NCI-H2171 (cell line): ENCODE measurements at regions not wholly inside any gene's neighbourhood (a gene's known extent, or its start where the extent isn't known, plus 50 kb on each side); places are given as distances from the start of the nearest gene placed in this dataset.

ENCODE experiments used
- DNase-seq: peaks from one replicate; lab custom pipeline; 2025; lab: John Stamatoyannopoulos, UW

DNA sequence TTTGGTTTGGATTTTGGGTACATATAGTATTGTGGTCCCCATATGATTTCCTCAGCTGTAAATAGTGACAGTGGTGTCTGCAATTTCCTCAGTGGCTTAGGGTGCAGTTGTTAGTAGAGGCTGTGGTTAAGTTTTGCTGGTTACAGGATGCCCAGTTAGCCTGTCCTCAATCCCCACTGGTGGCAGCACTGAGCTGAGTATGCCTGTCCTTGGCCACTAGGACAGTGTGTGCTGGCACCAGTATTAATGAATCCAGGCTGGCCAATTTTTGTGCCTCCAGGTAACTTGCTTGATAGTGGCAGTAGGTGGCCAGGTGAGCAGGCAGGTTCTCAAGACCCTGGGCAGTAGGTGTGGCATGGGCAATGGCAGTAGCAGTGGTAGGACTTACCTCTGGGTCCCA lies 973.1 kb downstream of the TMEM182 start:
- no peak for DNase-seq

DNA sequence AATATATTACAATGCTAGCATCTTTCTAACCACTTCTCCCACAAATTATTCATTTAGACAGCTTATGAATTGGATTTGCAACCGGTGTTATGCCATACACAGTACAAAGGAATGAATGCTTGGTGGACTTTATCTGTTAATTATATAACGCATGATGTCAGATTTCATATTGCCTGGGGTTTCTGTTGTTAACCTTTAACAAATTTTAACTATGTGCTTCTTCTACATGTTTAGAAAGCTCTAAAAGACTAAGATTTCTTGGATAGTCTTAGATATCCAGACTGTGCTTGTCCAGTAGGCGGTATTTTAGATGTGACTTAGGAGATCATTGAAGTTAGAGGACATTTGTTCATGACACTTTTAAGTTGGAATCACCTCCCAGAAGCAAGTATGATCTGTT lies 976.3 kb downstream of the TMEM182 start:
- DNase-seq, result no peak

DNA sequence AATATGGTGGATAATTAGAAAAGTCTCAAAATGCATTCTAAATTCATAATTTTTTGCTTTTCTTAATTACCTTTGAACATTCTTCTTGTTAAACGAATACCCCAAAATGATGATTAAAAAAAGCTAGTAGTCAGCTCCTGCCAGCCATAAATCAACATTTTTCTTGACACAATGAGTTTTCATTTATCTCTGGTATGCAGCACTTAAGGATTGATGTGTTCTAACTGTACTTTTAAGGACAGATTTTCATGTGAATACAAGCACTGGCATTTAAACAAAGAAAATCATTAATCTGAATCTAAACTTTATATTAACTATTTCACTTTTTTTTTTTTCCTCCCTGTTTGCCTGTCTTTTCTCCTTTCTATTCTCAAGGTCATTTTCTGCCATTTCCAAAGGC lies 976.8 kb downstream of the TMEM182 start:
- no peak for DNase-seq

DNA sequence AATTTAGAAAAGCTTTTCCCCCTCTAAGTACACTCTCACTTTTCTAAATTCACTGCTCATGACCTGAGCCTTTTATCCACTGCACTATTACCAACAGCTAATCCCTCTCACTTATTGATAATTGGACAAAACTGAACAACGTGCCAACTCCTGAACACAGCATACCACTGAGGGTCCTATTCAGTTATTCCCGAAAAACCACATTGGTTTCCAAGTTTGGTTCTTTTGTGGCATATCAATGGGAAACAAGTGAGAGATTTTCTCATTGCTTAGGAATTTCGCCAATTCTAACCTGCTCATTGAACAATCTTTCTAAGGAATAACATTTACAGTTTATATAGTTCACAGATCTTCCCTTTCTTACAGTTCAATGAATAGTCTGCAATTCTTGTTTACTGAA lies 977.4 kb downstream of the TMEM182 start:
- DNase-seq, result no peak

DNA sequence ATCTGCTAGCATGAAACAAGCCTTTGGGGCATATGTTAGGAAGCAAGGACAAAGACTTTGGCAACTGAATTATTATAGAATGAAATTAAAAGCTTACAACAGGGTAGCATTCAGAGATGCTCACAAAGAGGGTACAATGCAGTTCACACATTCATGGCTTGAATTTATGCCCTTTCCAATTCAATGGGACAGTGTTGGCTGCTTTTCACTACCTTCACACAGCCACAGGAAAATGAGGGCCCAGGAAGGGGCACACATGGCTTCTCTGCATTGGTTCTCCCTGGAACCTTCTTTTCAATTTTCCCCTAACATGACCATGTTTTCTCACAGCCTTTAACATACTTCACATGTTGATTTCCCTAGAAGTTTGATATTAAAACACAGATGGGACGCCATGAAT lies 978.1 kb downstream of the TMEM182 start:
- no peak for DNase-seq

DNA sequence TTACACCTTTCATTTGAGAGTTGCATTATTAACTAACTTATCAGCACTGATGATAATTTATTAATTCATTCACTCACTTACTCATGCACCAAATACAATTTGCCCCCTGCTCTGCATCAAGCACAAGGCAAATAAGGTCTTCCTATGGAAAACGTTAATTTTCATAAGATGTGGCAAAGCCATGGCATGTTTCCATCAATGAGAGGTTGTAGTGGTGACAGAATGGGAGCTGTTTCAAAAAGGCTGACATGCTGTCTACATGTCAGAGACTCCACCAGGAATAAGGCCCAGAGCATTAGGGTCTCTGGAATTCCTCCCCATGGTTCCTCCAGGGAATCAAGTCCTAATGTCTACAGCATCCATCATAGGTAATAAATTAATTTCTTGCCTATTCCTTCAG lies 978.8 kb downstream of the TMEM182 start:
- no peak for DNase-seq

DNA sequence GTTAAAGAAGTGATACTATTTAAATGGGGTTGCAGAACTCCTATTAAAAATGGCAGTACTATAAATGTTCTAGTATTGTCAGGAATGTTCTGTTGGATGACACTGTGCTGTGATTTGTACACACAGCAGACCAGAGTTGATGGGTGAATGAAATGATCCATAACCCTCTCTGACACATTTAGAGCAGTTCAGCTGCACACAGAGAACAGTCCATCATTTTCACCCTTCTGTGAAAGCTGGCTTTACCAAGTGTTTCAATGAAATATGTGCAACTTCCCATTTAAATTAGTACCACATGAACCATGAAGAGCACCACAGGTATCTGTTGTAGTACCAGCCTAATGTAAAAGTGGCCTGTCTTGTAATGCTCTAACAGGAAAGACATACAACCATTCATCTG lies 981.4 kb downstream of the TMEM182 start:
- no peak for DNase-seq

DNA sequence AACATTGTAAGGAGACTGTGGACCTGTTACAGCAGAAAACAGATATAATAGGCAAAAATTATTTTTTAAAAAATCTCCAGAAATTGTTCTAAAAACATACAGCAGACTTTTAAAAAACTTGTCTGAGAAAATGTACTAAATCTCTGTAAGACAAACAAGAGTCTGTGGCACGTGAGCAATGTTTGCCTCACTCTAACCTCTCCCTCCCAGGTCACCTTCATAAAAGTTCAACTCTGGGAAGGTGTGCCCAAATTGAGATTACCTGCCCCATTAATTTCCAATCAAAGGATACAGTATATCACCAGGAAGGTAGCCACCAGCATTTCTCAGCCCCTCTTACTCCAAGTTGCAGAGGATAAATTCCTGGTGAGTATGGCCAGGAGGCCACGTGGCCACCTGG lies 992.7 kb downstream of the TMEM182 start:
- no peak for DNase-seq

DNA sequence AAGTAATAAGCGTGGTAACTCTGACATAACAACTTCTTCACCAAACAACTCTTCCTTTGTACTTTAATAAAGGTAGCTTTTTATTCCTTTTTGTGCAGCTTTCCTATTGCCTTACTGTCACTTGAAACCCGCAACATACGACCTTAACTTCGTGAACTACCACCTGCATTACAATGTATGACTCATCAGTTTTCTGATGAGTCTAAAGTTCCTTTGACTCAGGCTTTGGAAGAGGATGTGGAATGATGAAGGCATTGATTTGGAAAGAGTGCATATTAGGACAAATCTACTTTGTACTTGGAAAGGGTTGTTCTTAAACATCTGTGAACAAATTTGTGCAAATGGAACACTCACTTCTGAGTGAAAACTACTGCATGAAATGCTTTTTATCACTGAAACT lies 1012.1 kb downstream of the TMEM182 start:
- DNase-seq, result no peak

DNA sequence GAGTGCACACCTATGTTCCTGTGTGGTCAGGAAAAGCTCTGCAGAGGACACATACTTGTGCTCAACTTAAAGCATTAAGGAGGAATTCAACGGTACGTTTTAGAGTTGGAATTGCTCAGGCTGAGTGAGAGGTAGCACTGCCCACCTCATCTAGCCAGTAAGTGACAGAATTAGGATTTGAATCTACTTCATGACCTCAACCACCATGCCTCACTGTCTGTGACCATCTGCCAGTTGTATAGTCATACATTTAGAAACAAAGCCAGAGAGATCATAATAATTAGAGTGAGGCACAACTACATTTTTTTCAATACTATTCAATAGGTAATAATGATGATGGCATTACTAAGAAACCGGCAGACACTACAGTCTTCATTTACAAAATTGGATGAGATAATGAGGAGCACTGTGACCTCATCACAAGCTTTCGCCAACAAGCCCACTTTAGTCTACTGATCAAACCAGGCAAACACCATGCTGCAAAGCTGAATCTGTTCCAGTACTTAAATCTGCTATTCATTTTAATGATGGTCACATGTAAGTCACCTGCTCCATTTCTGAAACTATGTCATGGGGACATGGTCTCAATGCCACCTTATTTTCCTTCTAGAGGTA lies 1018.4 kb downstream of the TMEM182 start:
- no peak for DNase-seq

DNA sequence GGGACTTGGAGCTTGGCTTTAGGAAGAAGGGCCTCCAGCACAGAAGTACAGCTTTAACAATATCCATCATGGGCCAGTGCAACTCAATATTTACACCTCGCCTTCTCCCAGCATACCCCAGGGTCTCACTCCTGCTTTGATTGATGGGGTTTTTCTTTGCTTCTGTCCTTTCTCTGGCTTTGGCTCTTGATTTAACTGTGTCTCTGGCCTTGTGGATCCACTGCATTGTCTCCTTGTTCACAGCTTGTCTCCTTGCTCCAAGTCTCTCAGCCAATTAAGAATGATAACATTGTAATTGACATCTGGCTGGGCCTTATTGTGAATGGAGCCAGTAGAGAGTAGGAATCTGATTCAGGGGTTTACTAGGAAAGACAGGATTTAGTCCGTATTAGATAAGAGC lies 1019.5 kb downstream of the TMEM182 start:
- DNase-seq, result no peak

DNA sequence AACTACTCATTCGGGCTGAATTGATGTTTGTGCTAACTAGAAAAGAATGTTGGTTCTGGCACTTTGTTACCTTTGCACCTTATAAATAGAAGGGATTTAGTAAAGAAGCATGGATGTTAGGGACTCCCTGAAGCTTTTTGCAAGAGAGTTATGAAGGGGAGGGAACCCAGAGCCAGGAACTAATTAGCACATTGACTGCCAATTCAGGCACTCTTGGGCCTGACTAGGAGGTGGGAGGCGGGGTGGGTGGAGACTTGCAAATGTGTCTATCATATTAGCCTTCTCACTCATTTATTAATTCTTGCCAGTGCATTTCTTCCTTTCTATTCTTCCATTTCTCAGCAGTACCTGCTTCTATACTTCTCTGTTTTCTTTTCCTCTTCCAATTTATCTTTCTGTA lies 1022.4 kb downstream of the TMEM182 start:
- no peak for DNase-seq

DNA sequence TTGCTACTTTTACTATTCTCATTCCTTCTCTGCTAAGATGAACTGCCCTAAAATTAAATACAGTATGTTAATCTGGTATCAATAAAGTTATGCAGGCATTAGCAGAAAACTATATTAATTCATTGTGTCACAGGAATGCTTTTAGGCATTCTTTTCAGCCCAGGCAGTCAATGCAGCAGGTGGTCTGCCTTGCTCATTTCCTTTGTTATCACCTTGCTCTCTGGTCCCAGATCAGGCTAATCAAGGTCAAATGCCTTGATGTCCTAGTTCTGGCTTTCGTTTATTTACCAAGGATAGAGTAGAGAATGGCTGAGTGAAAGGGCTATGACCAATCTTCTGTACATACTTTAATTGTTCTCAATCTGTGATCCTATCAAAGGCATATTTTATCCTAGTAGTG lies 1023.6 kb downstream of the TMEM182 start:
- no peak for DNase-seq

DNA sequence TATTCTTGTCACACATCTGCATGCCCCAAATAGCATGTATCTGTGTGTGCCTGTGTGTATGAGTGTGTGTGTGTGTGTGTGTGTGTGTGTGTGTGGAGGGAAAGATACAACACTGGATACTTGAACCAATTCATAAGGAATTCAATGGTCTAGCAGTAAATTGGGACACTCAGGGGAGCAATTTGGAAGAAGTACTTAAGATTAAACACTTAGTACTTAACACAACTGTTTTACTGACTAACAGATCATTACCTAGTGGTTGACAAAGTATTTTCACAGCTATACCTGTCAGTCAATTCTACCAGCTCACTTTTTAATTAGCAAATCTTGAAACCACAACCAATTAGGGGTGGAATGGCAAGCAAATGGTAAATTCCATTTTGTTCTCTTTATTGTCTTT lies 1024.1 kb downstream of the TMEM182 start:
- no peak for DNase-seq

DNA sequence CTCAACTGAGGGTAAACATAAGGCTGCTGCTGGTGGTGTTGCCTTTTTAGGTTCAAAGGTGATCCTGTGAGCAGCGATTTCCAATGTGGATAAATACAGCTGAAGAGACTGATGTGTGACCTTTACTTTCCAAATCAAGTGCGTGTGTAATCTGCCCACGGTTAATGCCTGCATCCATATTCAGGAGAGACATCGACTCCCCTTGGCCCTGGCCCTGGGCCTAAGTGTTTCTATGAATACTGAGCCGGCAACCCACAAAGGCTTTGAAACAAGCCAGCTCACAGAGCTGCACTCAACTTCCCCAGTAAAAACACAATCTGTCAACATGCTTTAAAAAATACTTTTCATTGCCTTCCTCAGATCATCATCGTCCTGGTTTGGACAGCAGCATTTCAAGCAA lies 1026.6 kb downstream of the TMEM182 start:
- no peak for DNase-seq

DNA sequence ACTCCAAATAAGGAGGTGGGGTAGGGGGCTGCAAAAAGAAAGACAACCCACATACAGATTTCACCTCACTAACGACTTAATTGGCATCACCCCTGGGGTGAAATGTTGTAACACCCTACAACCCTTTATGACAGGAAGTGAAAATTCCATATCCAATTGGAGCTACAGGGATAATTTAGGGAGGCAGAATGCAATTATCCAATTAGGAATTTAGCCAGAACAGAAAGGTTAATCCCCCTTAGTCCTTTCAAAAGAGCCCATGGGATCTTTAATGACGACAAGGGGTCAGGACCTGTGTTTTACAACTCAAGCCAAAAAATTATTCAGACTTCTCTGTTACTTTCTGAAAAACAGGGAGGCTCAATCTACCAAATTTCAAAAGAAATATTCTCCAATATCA lies 1027.1 kb downstream of the TMEM182 start:
- no peak for DNase-seq

DNA sequence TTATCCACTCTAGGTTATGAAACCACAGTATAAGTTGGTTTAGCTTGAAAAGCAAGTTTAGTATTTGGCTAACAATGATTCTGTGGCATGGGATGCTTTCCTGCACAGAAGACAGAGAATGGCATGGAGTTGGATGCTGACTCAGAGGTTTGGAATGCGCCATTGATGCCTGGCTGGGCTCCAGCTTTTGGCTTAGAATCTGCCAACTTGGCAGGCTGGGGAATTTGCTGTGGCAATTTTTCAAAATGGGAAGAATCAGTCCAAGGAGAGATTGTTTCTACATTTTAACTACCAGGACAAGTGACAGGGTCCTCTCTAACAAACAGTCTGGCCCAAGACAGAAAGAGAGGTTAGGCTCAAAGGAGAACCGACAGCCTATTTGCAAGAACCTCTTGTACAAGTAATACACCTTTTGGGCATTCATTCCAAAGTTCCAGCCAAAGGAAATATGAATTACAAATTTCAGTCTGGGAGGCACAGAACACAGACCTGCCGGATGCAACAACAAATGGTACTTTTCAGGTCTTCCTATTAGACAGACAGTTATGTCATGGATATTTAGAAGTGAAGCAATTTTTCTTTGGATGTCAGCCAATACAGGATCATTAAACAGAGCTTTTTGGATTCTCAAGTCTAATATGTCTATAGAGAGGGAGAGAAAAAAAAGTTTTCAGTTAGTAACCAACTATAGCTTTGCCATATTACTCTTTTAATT lies 1027.7 kb downstream of the TMEM182 start:
- no peak for DNase-seq

DNA sequence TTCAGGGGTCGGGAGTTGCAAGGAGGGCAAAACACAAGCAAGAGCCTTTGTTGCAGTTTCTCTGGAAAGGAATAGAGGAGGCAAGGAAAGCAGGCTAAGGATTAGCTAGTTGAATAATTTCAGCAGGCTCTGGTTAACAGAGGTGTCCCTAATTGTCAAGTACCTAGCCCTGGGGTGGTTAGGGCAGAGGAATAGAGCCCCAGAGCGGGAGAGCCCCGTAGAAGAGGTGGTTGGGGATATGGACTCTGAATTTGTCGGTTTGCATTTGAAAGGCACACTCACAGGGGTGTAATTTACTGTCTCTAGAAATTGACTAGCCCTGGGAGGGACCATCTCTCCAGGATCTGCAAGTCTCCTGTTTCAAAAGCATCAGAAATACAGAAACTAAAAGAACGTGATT lies 1030.2 kb downstream of the TMEM182 start:
- no peak for DNase-seq

DNA sequence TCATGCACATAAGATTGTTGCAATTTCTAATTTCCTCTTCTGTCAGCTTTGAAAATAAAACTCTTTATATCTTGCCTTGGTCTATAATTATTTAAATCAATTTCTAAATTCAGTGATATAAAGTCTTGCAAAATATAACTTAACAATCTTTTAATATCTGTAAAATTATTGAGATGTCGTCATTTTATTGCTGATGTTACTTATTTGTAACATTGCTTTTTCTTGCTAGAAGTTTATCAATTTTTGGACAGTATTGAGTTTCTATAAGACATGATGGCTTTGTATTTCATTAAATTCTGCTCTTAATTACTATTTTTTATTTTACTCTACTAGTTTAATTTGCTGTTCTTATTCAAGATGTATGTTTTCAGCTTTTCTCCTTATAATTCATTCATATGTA lies 1036.5 kb downstream of the TMEM182 start:
- no peak for DNase-seq

DNA sequence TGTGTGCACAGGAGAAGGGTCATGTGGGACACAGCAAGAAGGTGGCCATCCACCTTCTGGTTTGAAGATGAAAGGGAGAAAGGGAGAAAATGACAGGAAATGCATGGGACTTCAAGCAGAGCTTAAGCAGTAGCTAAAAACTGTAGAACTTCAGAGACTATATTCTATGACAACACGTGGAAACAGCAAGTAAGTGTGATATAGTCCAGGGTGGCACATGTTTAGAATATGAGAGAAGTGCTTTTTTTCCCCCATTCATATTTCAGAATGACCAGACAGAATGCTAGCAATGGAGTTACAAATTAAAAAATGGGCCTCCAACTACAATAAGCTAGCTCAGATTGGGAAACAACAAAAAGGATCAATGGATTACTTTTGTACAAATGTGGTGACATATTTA lies 1042.2 kb downstream of the TMEM182 start:
- DNase-seq, result no peak

DNA sequence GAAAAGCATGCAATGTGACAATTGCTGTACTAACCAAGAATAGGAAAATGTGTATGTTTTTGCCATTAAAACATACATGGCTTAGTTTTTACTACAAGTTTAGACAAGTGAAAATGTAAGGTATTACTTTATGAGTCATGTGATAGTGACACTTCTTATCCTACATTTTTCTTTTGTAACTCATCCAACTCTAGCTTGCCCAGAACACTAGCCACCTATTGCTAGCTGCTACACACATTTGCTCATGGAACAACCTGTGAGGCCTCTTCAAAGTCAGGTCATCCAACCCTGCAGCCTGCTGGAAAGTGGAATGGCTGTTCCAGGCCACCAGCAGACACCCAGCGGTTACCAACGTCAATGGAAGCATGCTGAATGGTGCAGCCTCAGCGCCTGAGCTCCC lies 1043.9 kb downstream of the TMEM182 start:
- DNase-seq, result no peak

DNA sequence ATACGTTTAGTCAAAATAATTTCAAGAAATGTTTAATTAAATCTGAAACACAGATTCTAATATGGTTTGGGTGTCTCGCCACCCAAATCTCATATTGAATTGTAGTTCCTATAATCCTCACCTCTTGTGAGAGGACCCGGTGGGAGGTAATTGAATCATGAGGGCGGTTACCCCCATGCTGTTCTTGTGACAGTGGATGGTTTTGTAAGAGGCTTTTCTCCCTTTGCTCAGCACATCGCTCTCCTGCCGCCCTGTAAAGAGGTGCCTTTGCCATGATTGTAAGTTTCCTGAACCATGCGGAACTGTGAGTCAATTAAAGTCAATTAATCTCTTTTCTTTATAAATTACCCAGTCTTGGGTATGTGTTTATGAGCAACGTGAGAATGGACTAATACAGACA lies 1045.1 kb upstream of the POU3F3 start:
- DNase-seq, result no peak

DNA sequence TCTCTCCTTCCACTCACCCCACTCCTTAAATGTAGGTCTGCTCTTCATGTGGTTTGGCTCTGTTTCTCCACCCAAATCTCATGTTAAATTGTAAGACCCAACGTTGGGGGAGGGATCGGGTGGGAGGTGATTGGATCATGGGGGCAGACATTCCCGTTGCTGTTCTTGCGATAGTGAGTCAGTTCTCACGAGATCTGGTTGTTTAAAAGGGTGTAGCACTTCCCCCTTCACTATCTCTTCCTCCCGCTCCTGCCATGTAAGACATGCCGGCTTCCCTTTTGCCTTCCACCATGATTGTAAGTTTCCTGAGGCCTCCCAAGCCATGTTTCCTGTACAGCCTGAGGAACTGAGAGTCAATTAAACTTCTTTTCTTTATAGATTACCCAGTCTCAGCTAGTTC lies 1044.5 kb upstream of the POU3F3 start:
- DNase-seq, result no peak

DNA sequence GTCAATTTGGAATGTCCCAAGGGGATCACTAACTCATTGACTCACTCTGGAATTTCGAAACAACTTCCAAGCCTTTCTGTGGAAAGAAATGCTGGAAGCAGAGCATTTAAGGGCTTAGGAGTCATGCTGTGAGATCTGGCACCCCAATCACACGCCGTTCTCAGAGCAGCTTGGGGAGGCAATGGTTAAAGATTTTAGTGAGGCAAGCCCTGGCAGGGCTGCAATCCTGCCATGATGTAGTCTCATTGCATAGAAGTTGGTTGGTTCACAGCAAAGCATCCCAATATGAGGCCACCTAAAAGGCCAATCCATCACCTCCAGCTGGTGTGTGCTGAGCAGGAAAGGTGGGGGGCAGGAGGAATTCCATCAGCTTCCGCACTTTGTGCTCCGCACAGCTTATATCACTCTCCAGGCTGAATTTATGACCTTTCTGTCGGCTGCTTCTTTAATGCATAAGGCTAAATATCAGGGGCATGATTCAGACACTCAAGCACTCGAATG lies 1043.9 kb upstream of the POU3F3 start:
- DNase-seq, result no peak
